ENCODE measurements at regions not wholly inside any gene's neighbourhood (a gene's known extent, or its start where the extent isn't known, plus 50 kb on each side); places are given as distances from the start of the nearest gene placed in this dataset.

- TF ChIP-seq CTCF (IDR thresholded peaks at IDR 0.05; ENCODE audit: low read depth, low read length, poor library complexity, severe bottlenecking) = no peak
- no peak for TF ChIP-seq EZH2phosphoT487 (IDR thresholded peaks at IDR 0.05; ENCODE audit: borderline replicate concordance, low read length)
Measured at GRCh38 chr16:86137359-86137758, 238.4 kb downstream of the IRF8 start.

Data from DOHH2 (cell line).